H9 (cell line): ENCODE measurements at regions not wholly inside any gene's neighbourhood (a gene's known extent, or its start where the extent isn't known, plus 50 kb on each side); places are given as distances from the start of the nearest gene placed in this dataset.

ENCODE experiments used
- DNase-seq: peaks from one replicate; pipeline ENCODE4 v3.0.0-alpha.2; 2017
- H2AFZ ChIP-seq: one replicate; pipeline ENCODE4 v1.6.1; 2013; ENCODE audit warnings: mild to moderate bottlenecking, low read length, control low read depth, moderate library complexity
- H2AK5ac ChIP-seq: 2 replicates; pipeline ENCODE4 v1.6.1; 2013; ENCODE audit warnings: low read length, control low read depth, mixed read lengths; ENCODE audit not compliant: insufficient read length
- H2BK120ac ChIP-seq: one replicate; pipeline ENCODE4 v1.6.1; 2013; ENCODE audit warnings: low read depth, mild to moderate bottlenecking, low read length, control low read depth, inconsistent platforms; ENCODE audit not compliant: poor library complexity, severe bottlenecking
- H2BK12ac ChIP-seq: 2 replicates; pipeline ENCODE4 v1.6.1; 2013; ENCODE audit warnings: low read length, control low read depth, mixed read lengths, low read depth; ENCODE audit not compliant: insufficient read length
- H2BK15ac ChIP-seq: 2 replicates; pipeline ENCODE4 v1.6.1; 2013; ENCODE audit warnings: low read depth, low read length, control low read depth
- H2BK20ac ChIP-seq: one replicate; pipeline ENCODE4 v1.6.1; 2013; ENCODE audit warnings: low read depth, mild to moderate bottlenecking, low read length, control low read depth, inconsistent platforms; ENCODE audit not compliant: poor library complexity, severe bottlenecking
- H2BK5ac ChIP-seq: 2 replicates; pipeline ENCODE4 v1.6.1; 2013; ENCODE audit warnings: low read length, control low read depth, mixed read lengths; ENCODE audit not compliant: insufficient read length
- H3K14ac ChIP-seq: 2 replicates; pipeline ENCODE4 v1.6.1; 2013; ENCODE audit warnings: low read length, control low read depth; ENCODE audit not compliant: insufficient read depth
- H3K18ac ChIP-seq: 2 replicates; pipeline ENCODE4 v1.6.1; 2013; ENCODE audit warnings: low read depth, mild to moderate bottlenecking, mixed read lengths, low read length, control low read depth; ENCODE audit not compliant: insufficient read length
- H3K23ac ChIP-seq: 2 replicates; pipeline ENCODE4 v1.6.1; 2013; ENCODE audit warnings: low read length, control low read depth, mixed read lengths, low read depth; ENCODE audit not compliant: insufficient read length
- H3K23me2 ChIP-seq: 2 replicates; pipeline ENCODE4 v1.6.1; 2013; ENCODE audit warnings: low read depth, mild to moderate bottlenecking, mixed read lengths, low read length, control low read depth; ENCODE audit not compliant: insufficient read length, poor library complexity, severe bottlenecking
- H3K27ac ChIP-seq: 2 replicates; pipeline ENCODE4 v1.5.1; 2013; ENCODE audit warnings: low read length, control low read depth, mixed read lengths, low read depth; ENCODE audit not compliant: insufficient read length
- H3K27me3 ChIP-seq: 2 replicates; pipeline ENCODE4 v1.6.1; 2013; ENCODE audit warnings: low read length, control low read depth, inconsistent platforms; ENCODE audit not compliant: insufficient read depth
- H3K4ac ChIP-seq: 2 replicates; pipeline ENCODE4 v1.6.1; 2013; ENCODE audit warnings: low read depth, mild to moderate bottlenecking, control low read depth, inconsistent platforms, low read length, moderate library complexity
- H3K4me1 ChIP-seq: 2 replicates; pipeline ENCODE4 v1.6.1; 2013; ENCODE audit warnings: low read length, control low read depth, inconsistent platforms; ENCODE audit not compliant: insufficient read depth
- H3K4me2 ChIP-seq: 2 replicates; pipeline ENCODE4 v1.6.1; 2013; ENCODE audit warnings: low read length, control low read depth, mixed read lengths; ENCODE audit not compliant: insufficient read length, insufficient read depth
- H3K56ac ChIP-seq: 2 replicates; pipeline ENCODE4 v1.6.1; 2013; ENCODE audit warnings: low read depth, mild to moderate bottlenecking, mixed read lengths, low read length, control low read depth; ENCODE audit not compliant: insufficient read length
- H3K79me1 ChIP-seq: 2 replicates; pipeline ENCODE4 v1.6.1; 2013; ENCODE audit warnings: low read depth, mild to moderate bottlenecking, moderate library complexity, low read length, control low read depth, inconsistent platforms; ENCODE audit not compliant: insufficient read depth, poor library complexity, severe bottlenecking
- H3K79me2 ChIP-seq: 2 replicates; pipeline ENCODE4 v1.6.1; 2013; ENCODE audit warnings: low read length, control low read depth, inconsistent platforms; ENCODE audit not compliant: insufficient read depth
- H3K9ac ChIP-seq: 2 replicates; pipeline ENCODE4 v1.6.1; 2013; ENCODE audit warnings: low read length, control low read depth, mixed read lengths; ENCODE audit not compliant: insufficient read length; ENCODE audit errors: extremely low read depth
- H3K9me3 ChIP-seq: one replicate; pipeline ENCODE4 v1.6.1; 2013; ENCODE audit warnings: low read depth, low read length, inconsistent platforms; ENCODE audit not compliant: control insufficient read depth
- H3T11ph ChIP-seq: one replicate; pipeline ENCODE4 v1.6.1; 2013; ENCODE audit warnings: mild to moderate bottlenecking, low read length, control low read depth, inconsistent platforms
- H4K20me1 ChIP-seq: one replicate; pipeline ENCODE4 v1.6.1; 2013; ENCODE audit not compliant: control insufficient read depth, insufficient read length, insufficient read depth
- H4K5ac ChIP-seq: 2 replicates; pipeline ENCODE4 v1.6.1; 2013; ENCODE audit warnings: low read depth, mild to moderate bottlenecking, mixed read lengths, low read length, control low read depth; ENCODE audit not compliant: insufficient read length
- H4K8ac ChIP-seq: replicated peaks from 2 replicates; pipeline ENCODE4 v1.6.1; 2013; ENCODE audit warnings: low read length, control low read depth, mixed read lengths, low read depth; ENCODE audit not compliant: insufficient read length
- H4K91ac ChIP-seq: 2 replicates; pipeline ENCODE4 v1.6.1; 2013; ENCODE audit warnings: low read depth, mild to moderate bottlenecking, moderate library complexity, mixed read lengths, low read length, control low read depth; ENCODE audit not compliant: insufficient read length
- H3K27ac Mint-ChIP-seq, 3 experiments: 2 replicates in 2 of 3; 3 replicates in 1 of 3; pipeline ENCODE4 v1.8.0; 2020 to 2021; ENCODE audit warnings: mixed read lengths in 3 of 3, mild to moderate bottlenecking in 1 of 3, moderate library complexity in 1 of 3
- H3K27me3 Mint-ChIP-seq: 2 replicates; pipeline ENCODE4 v1.8.0; 2021; ENCODE audit warnings: low read depth, mild to moderate bottlenecking, moderate library complexity, mixed read lengths
- H3K36me3 Mint-ChIP-seq, 3 experiments: 2 replicates in 2 of 3; 3 replicates in 1 of 3; pipeline ENCODE4 v1.8.0; 2020 to 2021; ENCODE audit warnings: low read depth in 3 of 3, mixed read lengths in 3 of 3; ENCODE audit not compliant: insufficient read depth in 1 of 3
- H3K4me1 Mint-ChIP-seq, 2 experiments: 2 replicates each; pipeline ENCODE4 v1.8.0; 2020; ENCODE audit warnings: mixed read lengths in 2 of 2
- H3K4me3 Mint-ChIP-seq, 2 experiments: 2 replicates in 1 of 2; 3 replicates in 1 of 2; pipeline ENCODE4 v1.8.0; 2020 to 2021; ENCODE audit warnings: mild to moderate bottlenecking in 2 of 2, mixed read lengths in 2 of 2, moderate library complexity in 1 of 2
- H3K9me3 Mint-ChIP-seq, 2 experiments: 2 replicates in 1 of 2; 3 replicates in 1 of 2; pipeline ENCODE4 v1.8.0; 2020; ENCODE audit warnings: mild to moderate bottlenecking in 2 of 2, mixed read lengths in 2 of 2, moderate library complexity in 1 of 2
- WGBS: extraction: QIAGEN DNeasy Blood & Tissue Kit; methylation state at CpG from one replicate; pipeline ENCODE4 v1.1.7; 2013; ENCODE audit warnings: missing lambda C conversion rate, low lambda C conversion rate, mixed read lengths; ENCODE audit not compliant: insufficient read length; ENCODE audit errors: extremely low coverage; 5-methylcytosine and 5-hydroxymethylcytosine counted together
- TF ChIP-seq, protein P1 (sequence below): fragments of 200-600 bp; sonication (generic); conservative IDR thresholded peaks from 3 replicates; pipeline ENCODE4 v1.8.0; 2021; ENCODE audit warnings: antibody characterized with exemption, mild to moderate bottlenecking

DNA sequence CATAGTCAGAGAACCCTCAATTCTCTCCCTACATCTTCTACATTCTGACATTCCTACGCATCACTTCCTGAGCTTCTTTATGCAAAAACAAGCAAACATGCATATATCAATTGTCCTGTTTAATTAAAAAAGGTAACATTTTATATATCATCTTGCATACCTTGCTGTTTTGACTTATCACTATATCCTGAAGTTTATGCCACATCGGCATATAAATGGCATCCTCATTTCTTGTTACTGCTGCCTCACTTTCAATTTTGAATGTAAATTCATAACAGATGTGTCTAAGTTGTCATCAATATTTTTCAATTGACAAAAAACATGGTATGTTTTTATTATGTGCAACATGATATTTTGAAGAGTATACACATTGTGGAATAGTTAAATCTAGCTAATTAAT is 377.3 kb upstream of the STEAP1 start:
- H3K4me1 ChIP-seq: no peaks in the 10 kb centered on the region
- no peak overlapping the region for H3K4ac ChIP-seq
- H3K23ac ChIP-seq: no peak overlapping the region
- H3K27ac Mint-ChIP-seq: no peak overlapping the region
- no peaks in the 10 kb centered on the region for H3K79me1 ChIP-seq
- no peak overlapping the region for H4K5ac ChIP-seq
- H2BK20ac ChIP-seq: no peak overlapping the region
- H3K9ac ChIP-seq: no peak overlapping the region
- H2BK15ac ChIP-seq: no peak overlapping the region
- no peaks in the 10 kb centered on the region for H3K27me3 ChIP-seq
- no peak overlapping the region for H3T11ph ChIP-seq
- no peak overlapping the region for H2AFZ ChIP-seq
- H3K27ac ChIP-seq: no peak overlapping the region
- H4K91ac ChIP-seq: no peak overlapping the region
- no peaks in the 10 kb centered on the region for H3K9me3 Mint-ChIP-seq
- H3K18ac ChIP-seq: no peak overlapping the region
- H3K36me3 Mint-ChIP-seq: no peaks in the 10 kb centered on the region
- H3K4me2 ChIP-seq: no peak overlapping the region
- H3K4me1 Mint-ChIP-seq: no peaks in the 10 kb centered on the region
- no peak overlapping the region for H3K4me3 Mint-ChIP-seq
- H3K79me2 ChIP-seq: no peaks in the 10 kb centered on the region
- H3K9me3 ChIP-seq: no peaks in the 10 kb centered on the region
- no peak overlapping the region for H2BK12ac ChIP-seq
- no peak overlapping the region for H2AK5ac ChIP-seq
- WGBS: no CpG with 5 or more reads among the region's 2 CpGs
- H2BK120ac ChIP-seq: no peak overlapping the region
- no peak for DNase-seq
- TF ChIP-seq, protein P1, sequence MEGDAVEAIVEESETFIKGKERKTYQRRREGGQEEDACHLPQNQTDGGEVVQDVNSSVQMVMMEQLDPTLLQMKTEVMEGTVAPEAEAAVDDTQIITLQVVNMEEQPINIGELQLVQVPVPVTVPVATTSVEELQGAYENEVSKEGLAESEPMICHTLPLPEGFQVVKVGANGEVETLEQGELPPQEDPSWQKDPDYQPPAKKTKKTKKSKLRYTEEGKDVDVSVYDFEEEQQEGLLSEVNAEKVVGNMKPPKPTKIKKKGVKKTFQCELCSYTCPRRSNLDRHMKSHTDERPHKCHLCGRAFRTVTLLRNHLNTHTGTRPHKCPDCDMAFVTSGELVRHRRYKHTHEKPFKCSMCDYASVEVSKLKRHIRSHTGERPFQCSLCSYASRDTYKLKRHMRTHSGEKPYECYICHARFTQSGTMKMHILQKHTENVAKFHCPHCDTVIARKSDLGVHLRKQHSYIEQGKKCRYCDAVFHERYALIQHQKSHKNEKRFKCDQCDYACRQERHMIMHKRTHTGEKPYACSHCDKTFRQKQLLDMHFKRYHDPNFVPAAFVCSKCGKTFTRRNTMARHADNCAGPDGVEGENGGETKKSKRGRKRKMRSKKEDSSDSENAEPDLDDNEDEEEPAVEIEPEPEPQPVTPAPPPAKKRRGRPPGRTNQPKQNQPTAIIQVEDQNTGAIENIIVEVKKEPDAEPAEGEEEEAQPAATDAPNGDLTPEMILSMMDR: no peak
- no peak overlapping the region for H3K14ac ChIP-seq
- no peak overlapping the region for H3K56ac ChIP-seq
- H4K20me1 ChIP-seq: no peaks in the 10 kb centered on the region
- no peak overlapping the region for H4K8ac ChIP-seq
- no peak overlapping the region for H2BK5ac ChIP-seq
- no peaks in the 10 kb centered on the region for H3K23me2 ChIP-seq
- H3K27me3 Mint-ChIP-seq: no peaks in the 10 kb centered on the region
